ENCODE measurements at regions not wholly inside any gene's neighbourhood (a gene's known extent, or its start where the extent isn't known, plus 50 kb on each side); places are given as distances from the start of the nearest gene placed in this dataset.
A peak's percentile ranks its signal among the peaks of the same experiment; 100 is the strongest.
"Not testable (repeated sequence)": the region's sequence is repeated elsewhere in the genome, so short reads cannot be mapped to it uniquely, and the experiment has no call there.

- no peaks in the 10 kb centered on the region for H3K27me3 Mint-ChIP-seq (ENCODE audit: insufficient read depth)
- H3K4me1 Mint-ChIP-seq (ENCODE audit: low read depth), result peaks cover 37% of the 10 kb centered on the region
- H3K4me3 Mint-ChIP-seq, result no peak overlapping the region
- no peak for TF ChIP-seq CTCF (IDR thresholded peaks at IDR 0.05)
- no peak overlapping the region for H3K27ac Mint-ChIP-seq
- DNase-seq, result no peak
- peaks cover 13% of the 10 kb centered on the region; the same call in 1 of the 2 replicates for H3K36me3 Mint-ChIP-seq (ENCODE audit: low read depth)
- peaks cover 6% of the 10 kb centered on the region for H3K9me3 Mint-ChIP-seq
Measured at GRCh38 chr6:113060664-113061063, 713.5 kb downstream of the RFPL4B start.

DNA sequence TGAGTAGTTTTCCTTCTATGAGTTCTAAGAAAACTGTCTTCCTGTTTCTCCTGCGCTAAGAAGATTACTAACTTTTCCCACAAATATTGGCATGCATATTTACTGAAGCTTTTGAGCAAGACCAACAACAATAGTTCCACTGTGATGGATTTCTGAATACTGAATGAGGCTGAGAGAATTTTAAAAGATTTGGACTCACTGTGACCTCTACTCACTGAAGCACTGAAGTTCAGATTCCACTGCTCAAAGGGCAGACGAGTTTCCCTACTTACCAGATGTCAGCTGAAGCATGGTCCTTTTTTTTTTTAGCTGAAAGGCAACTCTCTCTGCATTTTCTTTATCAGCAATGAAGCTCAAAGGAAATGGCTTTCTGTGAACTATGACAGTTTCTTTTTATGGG, 718.5 kb downstream of the RFPL4B start:
- Mint-ChIP-seq H3K27ac (peak overlapping the region; percentile 60), H3K9me3 (peaks cover 10% of the 10 kb centered on the region; the same call in 1 of the 2 replicates), H3K4me3 (peak overlapping the region; percentile 44), H3K27me3 (ENCODE audit: insufficient read depth) (no peaks in the 10 kb centered on the region), H3K36me3 (ENCODE audit: low read depth) (peaks cover 13% of the 10 kb centered on the region), H3K4me1 (ENCODE audit: low read depth) (peaks cover 66% of the 10 kb centered on the region)
- DNase-seq, result no peak
- no peak for TF ChIP-seq CTCF (IDR thresholded peaks at IDR 0.05)

GRCh38 chr6:113067612-113068275, 720.6 kb downstream of the RFPL4B start:
- no peak for DNase-seq
- TF ChIP-seq CTCF (IDR thresholded peaks at IDR 0.05), result no peak
- H3K27ac Mint-ChIP-seq, result peak overlapping the region; percentile 87
- H3K4me1 Mint-ChIP-seq (ENCODE audit: low read depth), result peaks cover 69% of the 10 kb centered on the region
- H3K27me3 Mint-ChIP-seq (ENCODE audit: insufficient read depth), result no peaks in the 10 kb centered on the region
- peak overlapping the region; percentile 76 for H3K4me3 Mint-ChIP-seq
- peaks cover 19% of the 10 kb centered on the region for H3K36me3 Mint-ChIP-seq (ENCODE audit: low read depth)
- peaks cover 15% of the 10 kb centered on the region; the same call in 1 of the 2 replicates for H3K9me3 Mint-ChIP-seq

- H3K4me3 Mint-ChIP-seq, result peak overlapping the region; percentile 18; the same call in 1 of the 2 replicates
Measured at GRCh38 chr6:113068570-113068969, 721.4 kb downstream of the RFPL4B start.

GRCh38 chr6:113070681-113071080, 723.6 kb downstream of the RFPL4B start:
- Mint-ChIP-seq H3K36me3 (ENCODE audit: low read depth) (peaks cover 23% of the 10 kb centered on the region), H3K4me1 (ENCODE audit: low read depth) (peaks cover 82% of the 10 kb centered on the region), H3K9me3 (peaks cover 15% of the 10 kb centered on the region; the same call in 1 of the 2 replicates)
- not testable (repeated sequence) for H3K27ac Mint-ChIP-seq; H3K4me3 Mint-ChIP-seq; DNase-seq; H3K27me3 Mint-ChIP-seq (ENCODE audit: insufficient read depth)

More at GRCh38 chr6:113068570-113068969, 721.4 kb downstream of the RFPL4B start:
- TF ChIP-seq CTCF (IDR thresholded peaks at IDR 0.05), result no peak
- Mint-ChIP-seq H3K9me3 (peaks cover 15% of the 10 kb centered on the region; the same call in 1 of the 2 replicates), H3K36me3 (ENCODE audit: low read depth) (peaks cover 19% of the 10 kb centered on the region), H3K27me3 (ENCODE audit: insufficient read depth) (no peaks in the 10 kb centered on the region), H3K4me1 (ENCODE audit: low read depth) (peaks cover 77% of the 10 kb centered on the region), H3K27ac (peak overlapping the region; percentile 38)
- DNase-seq, result no peak

- TF ChIP-seq CTCF (IDR thresholded peaks at IDR 0.05), result no peak
- Mint-ChIP-seq H3K27ac (peak overlapping the region; percentile 81), H3K27me3 (ENCODE audit: insufficient read depth) (no peaks in the 10 kb centered on the region), H3K9me3 (peaks cover 15% of the 10 kb centered on the region; the same call in 1 of the 2 replicates), H3K36me3 (ENCODE audit: low read depth) (peaks cover 28% of the 10 kb centered on the region), H3K4me1 (ENCODE audit: low read depth) (peaks cover 55% of the 10 kb centered on the region), H3K4me3 (peak overlapping the region; percentile 79)
- peak; percentile 51 for DNase-seq
Measured at GRCh38 chr6:113073611-113074191, 726.6 kb downstream of the RFPL4B start.

Measured in HFFc6 (cell line).